Germinal center (tissue), 1 donor: ENCODE measurements at regions not wholly inside any gene's neighbourhood (a gene's known extent, or its start where the extent isn't known, plus 50 kb on each side); places are given as distances from the start of the nearest gene placed in this dataset.

Experiments used
- DNase-seq: peaks from one replicate; pipeline ENCODE4 v3.0.0; 2012; ENCODE audit warnings: mixed read lengths, low spot score

GRCh38 chr19:46911456-46911855 lies 50.7 kb downstream of the ARHGAP35 start:
- DNase-seq = no peak

- no peak for DNase-seq
Measured at GRCh38 chr19:46913198-46913851, 52.5 kb downstream of the ARHGAP35 start.

- no peak for DNase-seq
Measured at GRCh38 chr19:46913852-46914430, 53.1 kb downstream of the ARHGAP35 start.

- no peak for DNase-seq
Measured at GRCh38 chr19:46915386-46915785, 54.6 kb downstream of the ARHGAP35 start.

GRCh38 chr19:46917002-46917401 lies 56.2 kb downstream of the ARHGAP35 start:
- no peak for DNase-seq

- DNase-seq = no peak
Measured at GRCh38 chr19:46919324-46919723, 58.5 kb downstream of the ARHGAP35 start.

GRCh38 chr19:46920362-46920761 lies 59.6 kb downstream of the ARHGAP35 start:
- DNase-seq = no peak

- no peak for DNase-seq
Measured at GRCh38 chr19:46921071-46921470, 60.3 kb downstream of the ARHGAP35 start.

GRCh38 chr19:46922465-46922864 lies 61.7 kb downstream of the ARHGAP35 start:
- no peak for DNase-seq

GRCh38 chr19:46924874-46925547 lies 64.2 kb downstream of the ARHGAP35 start:
- DNase-seq = peak; percentile 15

- no peak for DNase-seq
Measured at GRCh38 chr19:46925548-46925950, 64.8 kb downstream of the ARHGAP35 start.

- DNase-seq = no peak
Measured at GRCh38 chr19:46926170-46927071, 65.6 kb downstream of the ARHGAP35 start.

GRCh38 chr19:46927106-46927505 lies 66.3 kb downstream of the ARHGAP35 start:
- no peak for DNase-seq

- DNase-seq = no peak
Measured at GRCh38 chr19:46927893-46928292, 67.1 kb downstream of the ARHGAP35 start.

GRCh38 chr19:46928951-46929350 lies 68.2 kb downstream of the ARHGAP35 start:
- DNase-seq = no peak

GRCh38 chr19:46931202-46931601 lies 70.4 kb downstream of the ARHGAP35 start:
- DNase-seq = no peak

GRCh38 chr19:46932346-46932745 lies 71.5 kb downstream of the ARHGAP35 start:
- DNase-seq = no peak

- no peak for DNase-seq
Measured at GRCh38 chr19:46935066-46935663, 74.4 kb downstream of the ARHGAP35 start.

GRCh38 chr19:46943150-46943946 lies 76.3 kb upstream of the NPAS1 start:
- DNase-seq = no peak

GRCh38 chr19:46944123-46944748 lies 75.4 kb upstream of the NPAS1 start:
- DNase-seq = no peak
